ENCODE measurements at regions not wholly inside any gene's neighbourhood (a gene's known extent, or its start where the extent isn't known, plus 50 kb on each side); places are given as distances from the start of the nearest gene placed in this dataset.

DNA sequence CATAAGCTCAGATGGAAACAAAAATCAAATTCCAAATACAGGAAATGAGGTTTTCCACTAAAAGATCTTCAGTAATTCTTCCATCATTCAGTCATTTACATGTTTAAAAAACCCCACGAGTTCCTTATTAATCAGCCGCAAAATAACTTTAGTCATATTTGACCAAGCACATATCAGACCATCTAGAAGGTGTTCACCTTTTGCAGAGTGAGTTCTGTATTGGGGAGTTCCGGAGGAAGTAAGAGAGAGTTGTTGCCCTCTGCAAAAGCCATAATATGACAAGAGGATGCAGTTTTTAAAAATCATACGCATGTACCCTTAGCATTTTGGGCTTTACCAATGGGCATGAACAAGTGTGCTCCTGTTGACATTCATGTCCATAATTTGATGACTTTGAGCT lies 61.6 kb downstream of the CCR1 start:
- DNase-seq = no peak

DNA sequence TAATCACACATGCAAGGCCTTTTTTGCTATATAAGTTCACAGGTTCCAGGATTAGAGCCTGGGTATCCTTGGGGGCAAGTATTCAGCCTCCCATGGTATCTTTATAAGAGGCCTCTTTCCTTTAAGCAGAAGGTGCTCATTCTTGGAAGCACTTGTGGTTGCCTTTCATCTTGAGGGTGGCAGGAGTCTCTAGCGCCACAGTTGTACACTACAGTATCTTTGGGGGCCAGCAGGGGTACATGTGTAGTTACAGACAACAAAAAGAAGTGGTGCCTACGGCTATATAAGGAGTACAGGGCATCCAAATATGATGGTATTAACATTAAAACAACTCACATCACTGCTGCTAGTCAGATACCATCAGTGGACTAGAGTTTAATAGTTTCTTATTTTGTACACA lies 62.1 kb downstream of the CCR1 start:
- no peak for DNase-seq

DNA sequence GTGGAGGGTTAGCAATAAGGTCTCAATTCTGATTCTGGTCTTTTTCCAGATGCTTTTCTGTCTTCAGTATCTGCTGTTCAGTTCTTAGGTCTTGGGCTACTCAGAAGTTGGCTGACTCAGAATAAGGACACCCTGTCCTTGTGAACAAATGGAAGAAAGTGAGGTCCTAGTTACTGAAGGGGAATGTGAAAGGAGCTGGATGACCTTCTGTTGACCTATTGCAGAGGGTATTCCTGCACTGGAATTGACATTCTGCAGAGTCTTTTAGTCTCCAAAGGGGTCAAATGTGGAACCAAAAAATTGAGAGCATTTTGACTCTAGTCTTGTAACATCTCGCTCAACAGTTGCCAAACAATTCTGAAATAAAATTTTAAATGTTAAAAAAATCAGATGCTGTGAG lies 63.0 kb downstream of the CCR1 start:
- no peak for DNase-seq

DNA sequence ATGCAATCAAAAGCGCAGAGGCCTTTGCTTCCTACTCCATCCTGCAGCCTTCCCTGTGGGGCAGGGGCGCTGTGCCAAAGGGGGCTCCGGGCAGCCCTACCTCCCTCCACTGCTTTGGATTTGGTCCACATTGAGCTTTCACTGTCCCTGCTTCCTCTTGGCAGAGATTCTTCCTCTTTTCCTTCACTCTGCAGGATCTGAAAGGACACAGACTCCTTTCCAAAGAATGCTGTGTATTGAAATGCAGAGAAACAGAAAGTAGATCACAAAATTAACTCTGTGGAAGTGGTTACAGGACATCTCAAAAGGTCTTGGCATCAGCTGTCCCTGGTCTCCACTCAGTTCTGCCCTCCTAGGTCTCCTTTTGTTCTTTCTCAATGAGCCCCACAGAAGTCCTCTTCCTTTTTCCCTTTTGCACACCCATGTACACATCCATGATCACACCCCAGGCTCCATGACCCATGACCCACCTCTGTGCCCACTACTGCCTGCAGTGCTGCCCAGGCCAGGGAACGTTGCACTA lies 64.1 kb downstream of the CCR1 start:
- no peak for DNase-seq

DNA sequence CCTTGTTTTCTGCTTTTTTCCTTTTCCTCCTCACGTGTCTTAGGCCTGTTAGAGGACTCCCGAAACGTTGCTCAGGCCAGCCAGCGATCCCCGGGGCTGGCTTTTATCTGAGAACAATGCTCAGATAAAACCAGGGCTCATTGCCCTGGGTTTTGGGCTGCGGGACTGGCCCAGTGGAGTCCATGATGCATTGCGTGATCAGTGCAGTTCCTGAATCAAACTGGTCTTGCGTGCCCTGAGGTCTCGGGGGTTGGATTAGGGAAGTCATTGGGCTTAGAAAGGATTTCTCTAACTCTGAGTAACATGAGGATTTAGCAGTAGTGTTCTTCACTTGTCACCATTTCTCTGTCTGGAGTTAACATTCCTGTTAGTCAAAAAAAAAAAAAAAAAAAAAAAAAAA lies 66.3 kb downstream of the CCR1 start:
- no peak for DNase-seq

DNA sequence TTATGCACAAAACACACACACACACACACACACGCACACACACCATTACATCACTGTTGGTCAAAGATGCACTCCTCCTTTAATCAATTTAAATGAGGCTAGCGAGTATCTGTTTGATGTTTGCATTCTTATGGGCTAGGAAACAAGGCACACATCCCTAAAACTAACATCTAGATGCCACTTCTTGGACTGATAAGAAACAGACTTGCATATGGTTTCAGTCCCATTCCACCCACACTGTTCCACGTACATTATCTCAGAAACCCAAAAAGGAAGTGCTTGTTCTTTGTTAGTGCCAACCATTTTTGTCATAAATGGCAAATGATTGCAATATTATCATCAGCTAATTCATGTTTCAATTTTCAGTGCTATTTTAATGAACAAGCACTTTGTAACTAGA lies 69.5 kb downstream of the CCR1 start:
- no peak for DNase-seq

DNA sequence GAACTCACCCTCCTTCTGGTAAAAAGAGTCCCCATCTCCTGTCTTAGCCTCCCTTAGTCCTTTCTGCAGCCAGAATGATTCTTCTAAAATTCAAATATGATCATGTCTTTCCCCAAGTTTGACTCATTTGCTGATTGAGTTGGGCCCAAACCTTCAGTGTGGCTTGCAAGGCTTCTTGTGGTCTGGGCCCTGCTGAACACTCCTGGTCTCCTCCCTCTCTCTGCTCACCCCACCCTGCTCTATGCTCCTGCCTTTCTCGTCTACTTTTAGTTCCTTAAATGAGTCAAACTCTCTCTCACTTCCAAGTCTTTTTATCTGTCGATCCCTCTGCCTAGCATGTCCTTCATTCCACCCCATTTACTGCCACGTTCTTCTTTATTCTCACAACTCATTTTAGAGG lies 72.6 kb downstream of the CCR1 start:
- DNase-seq = no peak

DNA sequence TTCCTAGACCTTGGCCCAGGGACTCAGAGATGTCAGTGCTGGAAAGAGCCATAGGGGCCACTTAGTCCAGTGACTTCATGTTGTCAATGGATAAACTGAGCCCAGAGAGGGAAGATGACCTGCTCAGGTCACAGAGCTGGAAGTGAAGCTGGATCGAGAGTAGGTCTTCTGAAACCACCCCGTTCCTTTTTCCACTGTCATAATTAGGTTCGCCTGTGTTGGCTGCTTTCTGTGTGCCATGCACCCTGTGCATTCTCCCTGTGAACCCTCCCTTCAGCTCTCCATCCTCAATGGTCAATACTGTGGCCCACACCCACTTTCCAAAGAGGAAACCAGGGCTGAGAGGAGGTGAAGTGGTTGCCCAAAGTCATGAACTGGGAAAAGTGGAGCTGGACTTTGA lies 74.8 kb downstream of the CCR1 start:
- DNase-seq = no peak

DNA sequence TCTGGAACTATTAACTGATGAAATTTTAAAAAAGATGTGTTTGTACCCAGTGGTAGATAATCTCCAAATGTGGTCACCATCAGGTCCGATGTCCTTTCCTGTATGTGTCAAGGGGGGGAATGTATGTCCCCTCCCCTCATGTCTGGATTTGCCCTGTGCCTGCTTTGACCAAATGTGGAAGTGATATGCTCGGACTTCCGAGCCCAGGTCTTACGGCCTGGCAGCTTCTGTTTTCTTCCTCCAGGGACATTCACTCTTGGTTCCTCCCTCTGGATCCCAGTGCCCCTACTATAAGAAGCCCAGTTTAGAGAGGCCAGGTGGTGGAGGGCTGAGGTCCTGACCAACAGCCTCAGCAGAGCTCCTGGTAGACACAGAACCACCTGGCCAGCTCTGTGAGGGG lies 75.5 kb downstream of the CCR1 start:
- DNase-seq = no peak

DNA sequence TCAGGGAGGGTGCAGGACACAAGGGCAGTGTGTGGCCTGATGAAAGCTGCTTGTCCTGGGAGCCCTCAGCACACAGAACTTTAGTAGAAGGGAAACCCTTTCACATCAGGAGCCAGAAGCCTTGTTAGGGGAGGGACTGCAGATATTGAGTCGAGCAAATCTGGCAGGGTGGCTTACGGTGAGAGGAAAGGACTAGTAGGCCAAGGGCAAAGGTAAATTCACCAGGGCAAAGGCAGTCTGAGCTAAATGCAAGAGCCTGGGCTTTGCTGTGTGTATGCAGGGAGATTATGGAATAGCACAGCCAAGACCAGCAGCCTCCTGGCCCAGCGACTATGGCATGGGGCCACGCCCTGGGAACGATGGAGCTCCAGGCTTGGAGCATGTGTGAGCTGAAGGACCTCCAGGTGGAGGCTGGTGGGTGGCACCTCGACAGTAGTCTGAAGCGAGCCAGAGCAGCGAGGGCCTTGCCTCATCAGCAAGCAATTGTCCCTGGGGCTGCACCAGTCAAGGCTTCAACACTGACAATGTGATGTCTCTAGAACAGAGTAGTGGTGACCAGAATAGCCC lies 76.1 kb downstream of the CCR1 start:
- no peak for DNase-seq

DNA sequence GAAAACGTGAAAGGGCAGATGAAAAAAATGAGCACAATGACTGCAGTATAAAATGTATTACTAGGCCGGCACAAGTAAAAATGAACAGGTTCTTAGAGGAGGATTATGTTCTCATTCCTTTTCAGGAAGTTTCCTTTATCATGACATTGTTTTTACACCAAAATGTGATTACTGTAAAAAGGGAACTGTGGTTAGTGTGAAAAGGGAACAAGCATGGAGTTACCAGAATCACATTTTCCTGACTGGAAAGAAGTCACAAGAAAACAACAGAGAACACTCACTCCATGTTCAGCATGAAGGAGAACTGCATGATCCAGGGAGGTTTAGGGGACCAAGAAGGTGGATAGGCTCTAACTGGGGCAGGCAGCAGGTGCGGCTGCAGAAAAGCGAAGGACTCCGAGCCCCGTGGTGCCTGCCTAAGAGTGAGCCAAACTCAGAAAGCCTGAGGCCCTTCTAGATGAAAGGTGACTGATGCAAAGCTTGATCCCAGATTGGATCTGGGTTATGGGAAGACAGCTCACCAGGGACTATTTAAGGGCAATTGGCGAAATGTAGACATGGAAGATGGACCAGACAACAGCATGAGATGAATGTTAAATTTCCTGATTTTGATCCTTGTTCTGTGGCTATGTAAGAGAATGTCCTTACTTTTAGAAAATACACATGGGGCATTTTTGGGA lies 77.3 kb downstream of the CCR1 start:
- DNase-seq = no peak

DNA sequence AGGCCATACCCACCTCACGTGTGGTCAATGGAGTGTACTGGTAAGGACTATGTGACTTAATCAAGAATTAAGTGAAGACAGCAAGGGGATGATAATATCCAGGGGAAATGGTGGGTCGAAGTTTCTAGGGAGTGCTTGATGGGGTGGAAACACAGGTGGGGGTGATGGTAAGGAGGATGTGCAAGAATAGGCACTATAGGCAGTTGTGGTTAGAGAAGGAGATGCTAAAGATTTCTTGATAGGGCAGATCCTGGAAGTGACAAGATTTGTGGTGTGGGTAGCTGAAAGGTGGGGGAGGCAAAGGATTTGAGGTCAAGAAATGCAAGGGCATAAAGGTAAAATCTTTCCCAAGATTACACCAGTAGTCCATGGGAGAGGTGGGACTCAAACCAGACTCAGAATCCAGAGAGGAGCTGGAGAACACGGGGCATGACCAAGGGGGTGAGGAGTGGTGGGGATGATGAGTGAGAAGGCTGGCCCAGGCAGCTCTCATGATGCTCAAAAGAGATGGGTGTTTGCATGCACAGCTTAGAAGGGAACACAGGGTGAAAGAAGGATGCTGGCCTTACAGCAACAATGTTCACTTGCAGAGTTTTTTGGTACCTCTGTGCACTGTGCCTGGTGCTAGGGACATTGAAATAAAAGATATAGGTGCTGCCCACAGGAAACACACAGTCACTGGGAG lies 78.4 kb downstream of the CCR1 start:
- DNase-seq = no peak

DNA sequence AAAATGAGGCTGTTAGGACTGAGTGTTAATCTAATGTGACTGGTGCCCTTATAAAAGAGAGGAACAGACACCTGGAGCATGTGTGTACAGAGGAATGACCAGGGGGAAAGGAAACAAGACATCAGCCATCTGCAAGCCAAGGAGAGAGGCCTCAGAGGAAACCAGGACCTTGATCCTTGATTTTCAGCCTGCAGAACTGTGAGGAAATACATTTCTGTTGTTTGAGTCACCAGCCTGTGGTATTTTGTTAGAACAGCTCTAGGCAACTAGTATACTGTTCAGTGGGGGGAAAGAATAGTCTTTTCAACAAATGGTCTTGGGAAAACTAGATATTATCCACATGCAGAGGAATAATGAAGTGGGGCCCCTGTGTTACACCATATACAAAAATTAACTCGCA lies 80.6 kb downstream of the CCR1 start:
- no peak for DNase-seq

DNA sequence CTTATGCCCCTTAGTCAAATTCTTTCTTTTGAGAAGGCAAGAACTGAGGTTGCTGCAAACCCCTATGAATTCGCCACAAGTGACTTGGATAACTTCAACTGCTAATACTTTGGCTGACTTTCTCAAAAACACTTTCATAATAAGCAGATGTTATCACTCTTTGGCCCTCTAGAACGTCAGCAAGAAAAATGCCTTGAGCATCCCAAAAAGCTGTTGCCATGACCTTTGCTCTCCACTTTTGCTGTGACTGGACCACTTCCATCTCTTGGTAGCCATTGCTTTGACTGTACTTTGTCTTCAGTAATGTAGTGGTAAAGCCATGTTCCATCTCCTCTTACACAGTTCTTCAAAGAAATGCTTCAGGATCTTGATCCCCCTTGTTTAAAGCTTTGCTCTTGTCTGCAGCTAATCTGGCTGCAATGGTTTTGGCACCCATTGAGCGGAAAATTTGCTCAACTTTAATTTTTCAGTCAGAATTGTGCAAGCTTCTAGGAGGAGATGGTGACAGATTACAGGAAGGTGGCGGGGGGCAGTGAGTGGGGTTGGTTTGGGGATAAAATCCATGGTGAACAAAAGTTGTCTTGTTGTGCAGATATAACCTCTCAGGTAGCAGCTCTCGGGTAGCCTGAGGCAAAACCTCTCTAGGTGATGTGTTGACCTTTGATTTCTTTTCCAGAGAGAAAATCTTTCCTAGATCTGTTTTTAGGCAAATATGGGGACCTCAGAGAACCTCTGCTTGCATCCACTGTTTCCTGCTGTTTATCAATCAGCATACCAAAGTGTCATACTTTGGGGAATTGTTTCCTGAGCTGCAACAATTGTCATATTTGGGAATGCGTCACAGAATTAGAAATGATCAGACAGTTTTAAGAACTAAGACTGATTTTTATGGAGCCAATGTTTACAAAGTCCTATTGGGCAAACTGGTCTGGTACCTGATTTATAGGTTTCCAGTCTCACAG lies 83.6 kb downstream of the CCR1 start:
- DNase-seq = no peak

DNA sequence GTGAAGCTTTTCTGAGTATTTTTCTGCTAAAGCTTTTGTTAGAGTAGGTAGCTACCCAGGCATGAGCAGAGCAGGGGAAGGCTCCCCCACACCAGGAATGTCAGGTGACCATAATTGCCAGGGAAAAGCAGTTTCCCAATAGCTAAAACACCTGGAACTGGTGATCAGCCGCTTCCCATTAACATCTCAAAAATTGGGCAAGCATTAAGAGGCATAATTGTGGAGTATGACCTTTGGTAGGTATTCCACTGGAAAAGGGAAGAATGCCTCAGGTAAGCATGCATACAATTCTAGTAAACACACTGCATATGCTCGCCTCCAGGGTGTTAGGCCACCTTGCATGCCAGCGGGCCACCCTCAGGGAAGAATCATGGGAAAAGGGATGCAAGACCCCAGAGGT lies 84.5 kb downstream of the CCR1 start:
- DNase-seq = no peak

DNA sequence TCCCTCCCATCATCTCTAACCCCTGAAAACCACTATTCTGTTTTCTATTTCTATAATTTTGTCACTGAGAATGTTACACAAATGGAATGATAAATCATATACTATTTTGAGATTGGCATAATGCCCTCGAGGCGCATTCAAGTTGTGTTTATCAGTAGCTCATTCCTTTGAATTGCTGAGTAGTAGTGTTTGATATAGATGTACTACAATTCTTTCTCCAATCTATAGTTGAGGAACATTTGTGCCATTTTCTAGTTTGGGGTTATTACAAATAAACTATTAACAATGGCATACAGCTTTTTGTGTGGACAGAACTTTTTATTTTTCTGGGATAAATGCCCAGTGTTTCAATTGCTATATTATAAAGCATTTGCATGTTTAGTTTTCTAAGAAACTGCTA lies 86.0 kb downstream of the CCR1 start:
- DNase-seq = no peak

DNA sequence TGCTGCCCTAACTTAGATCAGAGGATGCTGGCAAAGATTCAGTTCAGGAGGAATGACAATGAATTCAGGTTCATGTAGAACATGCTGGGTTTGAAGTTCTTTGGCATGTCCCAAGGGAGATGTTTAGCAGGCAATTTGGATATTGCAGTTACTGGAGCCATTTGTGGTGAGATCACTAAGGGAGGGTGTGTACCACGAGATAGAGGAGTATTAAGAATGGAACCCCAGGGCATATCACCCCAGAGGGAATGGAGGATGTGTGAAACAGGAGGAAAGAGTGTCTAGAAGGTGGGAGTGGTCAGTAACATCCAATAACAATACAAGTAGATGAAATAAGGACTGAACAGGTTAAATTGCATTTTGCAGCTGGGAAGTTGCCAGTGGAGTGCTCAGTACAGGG lies 87.1 kb downstream of the CCR1 start:
- DNase-seq = no peak

DNA sequence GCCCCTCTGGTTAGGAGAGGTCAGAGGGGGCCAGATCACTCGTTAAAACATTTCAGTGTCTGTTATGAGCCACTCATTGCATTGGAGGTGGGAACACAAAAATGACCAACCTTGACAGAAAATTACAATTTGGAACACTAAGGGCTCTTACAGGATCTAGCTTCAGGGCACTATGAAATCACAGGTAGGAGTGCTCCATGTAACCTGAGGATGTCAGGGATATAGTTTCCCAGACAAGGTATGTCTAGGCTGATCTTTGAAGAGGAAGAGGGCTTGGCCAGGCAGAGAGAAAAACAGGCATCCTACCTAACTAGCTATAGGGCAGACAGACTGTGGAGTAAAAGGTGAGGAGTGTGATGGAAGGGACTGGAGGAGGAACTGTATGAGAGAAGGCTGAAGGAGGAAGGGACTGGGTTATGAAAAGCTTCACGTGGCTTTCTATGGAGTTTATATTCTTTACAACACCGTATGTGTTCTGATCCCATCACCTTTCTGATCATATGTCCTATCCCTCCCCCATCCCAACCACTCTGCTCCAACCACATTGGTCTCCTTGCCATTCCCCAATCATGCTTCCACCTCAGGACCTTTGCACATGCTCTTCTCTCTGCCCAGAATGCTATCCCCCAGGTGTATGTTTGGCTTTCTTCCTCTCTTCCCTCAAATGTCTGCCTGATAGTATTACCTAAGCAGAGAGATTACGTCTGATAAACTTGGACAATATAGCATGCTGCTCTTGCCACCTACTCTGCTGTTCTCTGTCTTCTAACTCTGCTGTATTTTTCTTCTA lies 88.2 kb downstream of the CCR1 start:
- no peak for DNase-seq

DNA sequence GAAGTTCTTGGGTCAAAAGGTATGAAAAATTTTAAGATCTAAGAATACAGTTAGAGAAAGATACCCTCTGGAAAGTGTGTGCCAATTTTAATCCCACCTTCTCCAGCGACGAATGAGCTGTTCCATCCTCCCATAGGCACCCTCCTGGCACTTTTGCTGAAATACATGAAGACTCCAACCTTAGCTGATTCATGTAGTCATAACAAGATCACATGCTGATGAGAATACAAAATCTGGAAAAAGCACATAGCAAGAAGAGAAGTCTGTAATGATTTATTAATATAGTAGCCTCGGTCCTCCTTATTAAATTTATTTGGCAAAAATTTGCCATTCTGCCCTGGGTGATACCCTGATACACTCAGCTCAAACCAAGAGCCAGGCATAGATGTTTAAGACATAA lies 88.9 kb downstream of the CCR1 start:
- no peak for DNase-seq

DNA sequence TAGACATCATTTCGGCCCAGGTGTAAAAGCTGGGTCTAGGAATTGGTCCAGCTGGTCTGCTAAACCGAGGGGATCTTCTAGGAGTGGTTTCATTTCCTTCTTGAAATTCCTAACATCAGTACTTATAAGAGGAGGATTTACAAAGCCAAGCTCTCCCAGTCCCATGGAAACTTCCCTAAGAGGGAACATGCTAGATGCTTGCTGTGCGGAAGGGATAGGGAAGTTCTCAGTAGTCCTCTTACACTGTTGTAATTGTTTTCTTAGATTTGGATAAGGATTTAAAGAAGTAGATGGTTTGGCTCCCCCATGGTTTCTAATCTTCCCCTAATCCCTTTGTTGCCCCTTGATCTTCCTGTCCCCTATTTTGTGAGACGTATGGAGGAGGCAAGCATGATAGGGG lies 89.7 kb upstream of the XCR1 start:
- DNase-seq = no peak

DNA sequence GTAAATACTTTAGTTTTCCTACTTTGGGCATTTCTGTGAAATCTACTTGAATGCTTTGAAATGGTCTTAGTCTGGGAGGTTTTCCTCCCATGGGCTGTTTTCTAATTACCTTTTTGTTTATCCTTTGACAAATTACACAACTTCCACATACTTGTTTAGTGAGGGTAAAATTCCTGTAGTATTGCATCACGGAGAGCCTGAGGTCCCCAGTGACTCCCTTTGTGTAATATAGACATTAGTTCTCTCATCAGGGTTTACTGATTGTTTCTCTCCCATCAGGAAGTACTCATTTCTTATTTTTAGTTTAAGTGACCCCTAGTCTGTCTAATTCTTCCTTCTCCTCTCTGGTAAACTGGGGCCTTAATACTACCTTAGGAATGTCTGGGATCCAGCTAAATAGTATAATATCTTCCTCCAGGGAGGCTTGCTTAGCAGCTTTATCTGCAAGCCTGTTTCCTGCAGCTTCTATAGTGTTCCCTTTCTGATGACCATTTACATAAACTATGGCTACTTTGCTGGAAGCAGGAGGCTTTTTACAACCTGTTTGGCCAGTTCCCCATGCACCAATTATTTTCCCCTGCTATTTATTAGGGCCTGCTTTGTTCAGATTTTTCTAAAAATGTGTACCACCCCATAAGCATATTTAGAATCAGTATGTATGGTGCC lies 87.2 kb upstream of the XCR1 start:
- DNase-seq = no peak

DNA sequence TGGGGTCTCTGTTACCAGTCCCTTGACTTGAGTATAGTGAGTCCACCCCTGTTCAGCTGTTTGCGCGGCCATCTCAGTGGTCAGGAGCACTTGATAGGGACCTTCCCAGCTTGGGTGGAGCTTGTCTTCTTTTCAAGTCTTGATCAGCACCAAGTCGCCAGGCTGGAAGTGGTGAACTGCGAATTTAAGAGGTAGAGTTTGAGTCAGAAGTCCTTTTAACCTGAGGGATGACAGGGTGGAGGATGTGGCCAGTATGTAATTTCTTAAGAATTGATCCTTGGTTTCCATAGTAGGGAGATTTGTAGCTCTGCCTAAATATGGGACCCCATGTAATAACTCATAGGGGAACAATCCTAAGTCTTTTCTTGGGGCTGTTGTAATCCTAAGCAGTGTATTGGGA lies 86.3 kb upstream of the XCR1 start:
- DNase-seq = no peak

Data from activated CD8-positive, alpha-beta memory T cell treated with anti-CD3 and anti-CD28 coated beads, Interleukin-2, amount 50 U/mL, for 4 hours (primary cell).